ENCODE measurements at regions not wholly inside any gene's neighbourhood (a gene's known extent, or its start where the extent isn't known, plus 50 kb on each side); places are given as distances from the start of the nearest gene placed in this dataset.

- TF ChIP-seq TSHZ2 (CRISPR knock-in tag; IDR thresholded peaks at IDR 0.05), result no peak
- no peak for TF ChIP-seq GLIS3 (CRISPR knock-in tag; IDR thresholded peaks at IDR 0.05)
- no peak for TF ChIP-seq RARB (CRISPR knock-in tag; IDR thresholded peaks at IDR 0.05)
- TF ChIP-seq ESRRG (CRISPR knock-in tag; IDR thresholded peaks at IDR 0.05), result no peak
- TF ChIP-seq SNAI2 (CRISPR knock-in tag; IDR thresholded peaks at IDR 0.05), result no peak
- TF ChIP-seq, protein P1, sequence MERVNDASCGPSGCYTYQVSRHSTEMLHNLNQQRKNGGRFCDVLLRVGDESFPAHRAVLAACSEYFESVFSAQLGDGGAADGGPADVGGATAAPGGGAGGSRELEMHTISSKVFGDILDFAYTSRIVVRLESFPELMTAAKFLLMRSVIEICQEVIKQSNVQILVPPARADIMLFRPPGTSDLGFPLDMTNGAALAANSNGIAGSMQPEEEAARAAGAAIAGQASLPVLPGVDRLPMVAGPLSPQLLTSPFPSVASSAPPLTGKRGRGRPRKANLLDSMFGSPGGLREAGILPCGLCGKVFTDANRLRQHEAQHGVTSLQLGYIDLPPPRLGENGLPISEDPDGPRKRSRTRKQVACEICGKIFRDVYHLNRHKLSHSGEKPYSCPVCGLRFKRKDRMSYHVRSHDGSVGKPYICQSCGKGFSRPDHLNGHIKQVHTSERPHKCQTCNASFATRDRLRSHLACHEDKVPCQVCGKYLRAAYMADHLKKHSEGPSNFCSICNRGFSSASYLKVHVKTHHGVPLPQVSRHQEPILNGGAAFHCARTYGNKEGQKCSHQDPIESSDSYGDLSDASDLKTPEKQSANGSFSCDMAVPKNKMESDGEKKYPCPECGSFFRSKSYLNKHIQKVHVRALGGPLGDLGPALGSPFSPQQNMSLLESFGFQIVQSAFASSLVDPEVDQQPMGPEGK (CRISPR knock-in tag; IDR thresholded peaks at IDR 0.05; ENCODE audit: borderline replicate concordance), result no peak
- TF ChIP-seq CSDC2 (CRISPR knock-in tag; IDR thresholded peaks at IDR 0.05), result no peak
- TF ChIP-seq ZNF8 (CRISPR knock-in tag; IDR thresholded peaks at IDR 0.05), result no peak
Measured at GRCh38 chr4:125666635-125667034, 351.9 kb downstream of the FAT4 start (continued).

GRCh38 chr4:125676156-125676555 is 361.4 kb downstream of the FAT4 start:
- no peak for ATAC-seq
- TF ChIP-seq ESRRG (CRISPR knock-in tag; IDR thresholded peaks at IDR 0.05), result no peak
- no peak for TF ChIP-seq ZFP3 (CRISPR knock-in tag; IDR thresholded peaks at IDR 0.05)
- TF ChIP-seq CSDC2 (CRISPR knock-in tag; IDR thresholded peaks at IDR 0.05), result no peak
- TF ChIP-seq ZC3H10 (CRISPR knock-in tag; IDR thresholded peaks at IDR 0.05), result no peak
- TF ChIP-seq TSHZ2 (CRISPR knock-in tag; IDR thresholded peaks at IDR 0.05), result no peak
- TF ChIP-seq, protein P2, sequence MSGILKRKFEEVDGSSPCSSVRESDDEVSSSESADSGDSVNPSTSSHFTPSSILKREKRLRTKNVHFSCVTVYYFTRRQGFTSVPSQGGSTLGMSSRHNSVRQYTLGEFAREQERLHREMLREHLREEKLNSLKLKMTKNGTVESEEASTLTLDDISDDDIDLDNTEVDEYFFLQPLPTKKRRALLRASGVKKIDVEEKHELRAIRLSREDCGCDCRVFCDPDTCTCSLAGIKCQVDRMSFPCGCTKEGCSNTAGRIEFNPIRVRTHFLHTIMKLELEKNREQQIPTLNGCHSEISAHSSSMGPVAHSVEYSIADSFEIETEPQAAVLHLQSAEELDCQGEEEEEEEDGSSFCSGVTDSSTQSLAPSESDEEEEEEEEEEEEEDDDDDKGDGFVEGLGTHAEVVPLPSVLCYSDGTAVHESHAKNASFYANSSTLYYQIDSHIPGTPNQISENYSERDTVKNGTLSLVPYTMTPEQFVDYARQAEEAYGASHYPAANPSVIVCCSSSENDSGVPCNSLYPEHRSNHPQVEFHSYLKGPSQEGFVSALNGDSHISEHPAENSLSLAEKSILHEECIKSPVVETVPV (CRISPR knock-in tag; IDR thresholded peaks at IDR 0.05), result no peak
- no peak for TF ChIP-seq TOX (CRISPR knock-in tag; IDR thresholded peaks at IDR 0.05; ENCODE audit: borderline replicate concordance)
- no peak for TF ChIP-seq SNAI2 (CRISPR knock-in tag; IDR thresholded peaks at IDR 0.05)
- no peak for TF ChIP-seq TCF4 (CRISPR knock-in tag; IDR thresholded peaks at IDR 0.05; ENCODE audit: borderline replicate concordance)
- TF ChIP-seq BACH2 (CRISPR knock-in tag; IDR thresholded peaks at IDR 0.05; ENCODE audit: borderline replicate concordance), result no peak
- no peak for TF ChIP-seq ZNF70 (CRISPR knock-in tag; IDR thresholded peaks at IDR 0.05)
- no peak for TF ChIP-seq ISL1 (CRISPR knock-in tag; IDR thresholded peaks at IDR 0.05)
- TF ChIP-seq ZNF8 (CRISPR knock-in tag; IDR thresholded peaks at IDR 0.05), result no peak

GRCh38 chr4:125676583-125676982 is 361.8 kb downstream of the FAT4 start:
- peak; percentile 37; the same call in 1 of the 3 replicates for ATAC-seq
- TF ChIP-seq ESRRG (CRISPR knock-in tag; IDR thresholded peaks at IDR 0.05), result no peak
- TF ChIP-seq ZNF70 (CRISPR knock-in tag; IDR thresholded peaks at IDR 0.05), result no peak
- TF ChIP-seq ZNF565 (CRISPR knock-in tag; conservative IDR thresholded peaks at IDR 0.05; ENCODE audit: low read depth), result no peak
- TF ChIP-seq RARB (CRISPR knock-in tag; IDR thresholded peaks at IDR 0.05), result no peak
- TF ChIP-seq ZFP3 (CRISPR knock-in tag; IDR thresholded peaks at IDR 0.05), result no peak
- no peak for TF ChIP-seq ZC3H10 (CRISPR knock-in tag; IDR thresholded peaks at IDR 0.05)
- no peak for TF ChIP-seq TSHZ2 (CRISPR knock-in tag; IDR thresholded peaks at IDR 0.05)
- TF ChIP-seq, protein P3, sequence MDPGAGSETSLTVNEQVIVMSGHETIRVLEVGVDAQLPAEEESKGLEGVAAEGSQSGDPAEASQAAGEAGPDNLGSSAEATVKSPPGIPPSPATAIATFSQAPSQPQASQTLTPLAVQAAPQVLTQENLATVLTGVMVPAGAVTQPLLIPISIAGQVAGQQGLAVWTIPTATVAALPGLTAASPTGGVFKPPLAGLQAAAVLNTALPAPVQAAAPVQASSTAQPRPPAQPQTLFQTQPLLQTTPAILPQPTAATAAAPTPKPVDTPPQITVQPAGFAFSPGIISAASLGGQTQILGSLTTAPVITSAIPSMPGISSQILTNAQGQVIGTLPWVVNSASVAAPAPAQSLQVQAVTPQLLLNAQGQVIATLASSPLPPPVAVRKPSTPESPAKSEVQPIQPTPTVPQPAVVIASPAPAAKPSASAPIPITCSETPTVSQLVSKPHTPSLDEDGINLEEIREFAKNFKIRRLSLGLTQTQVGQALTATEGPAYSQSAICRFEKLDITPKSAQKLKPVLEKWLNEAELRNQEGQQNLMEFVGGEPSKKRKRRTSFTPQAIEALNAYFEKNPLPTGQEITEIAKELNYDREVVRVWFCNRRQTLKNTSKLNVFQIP (CRISPR knock-in tag; IDR thresholded peaks at IDR 0.05; ENCODE audit: borderline replicate concordance, low read depth), result no peak
- TF ChIP-seq BACH2 (CRISPR knock-in tag; IDR thresholded peaks at IDR 0.05; ENCODE audit: borderline replicate concordance), result no peak
- no peak for TF ChIP-seq ISL1 (CRISPR knock-in tag; IDR thresholded peaks at IDR 0.05)
